Activated B cell treated with CpG ODN at 0.5 μM for 24 hours (primary cell): ENCODE measurements at regions not wholly inside any gene's neighbourhood (a gene's known extent, or its start where the extent isn't known, plus 50 kb on each side); places are given as distances from the start of the nearest gene placed in this dataset.

Source experiments
- ATAC-seq: fragments of 200-7000 bp; cut with Tn5 transposase; one replicate; pipeline ENCODE4 v1.10.0; 2021; ENCODE audit warnings: low read depth, mild to moderate bottlenecking, moderate library complexity
- CTCF ChIA-PET: fragments of 350-600 bp; sonication (Branson Sonifier 250); formaldehyde crosslinking; loops from one replicate; lab custom pipeline; 2021; ENCODE audit warnings: antibody characterized with exemption; lab: Charles Lee
- POLR2A ChIA-PET: fragments of 350-600 bp; sonication (Branson Sonifier 250); formaldehyde crosslinking; loops from one replicate; lab custom pipeline; 2021; ENCODE audit warnings: antibody characterized with exemption; lab: Charles Lee
- DNase-seq: peaks from one replicate; pipeline ENCODE4 v3.0.0; 2022
- H3K27ac Mint-ChIP-seq: one replicate; pipeline ENCODE4 v1.8.0; 2020; ENCODE audit warnings: mixed read lengths
- H3K27me3 Mint-ChIP-seq: one replicate; pipeline ENCODE4 v1.8.0; 2021; ENCODE audit warnings: mixed read lengths
- H3K36me3 Mint-ChIP-seq: one replicate; pipeline ENCODE4 v1.8.0; 2021; ENCODE audit warnings: low read depth, mixed read lengths
- H3K4me1 Mint-ChIP-seq: one replicate; pipeline ENCODE4 v1.8.0; 2021; ENCODE audit warnings: mixed read lengths
- H3K4me3 Mint-ChIP-seq: one replicate; pipeline ENCODE4 v1.8.0; 2020; ENCODE audit warnings: mild to moderate bottlenecking, mixed read lengths
- H3K9me3 Mint-ChIP-seq: one replicate; pipeline ENCODE4 v1.8.0; 2020; ENCODE audit warnings: mixed read lengths
- CTCF ChIP-seq: fragments of 200-600 bp; IDR thresholded peaks from one replicate; pipeline ENCODE4 v1.8.0; 2022; ENCODE audit warnings: antibody characterized with exemption, mild to moderate bottlenecking
- intact Hi-C: fragments of 100-400 bp; cut with micrococcal nuclease; formaldehyde crosslinking; loops from one replicate; pipeline ENCODE4 v1.15.1; 2024

DNA sequence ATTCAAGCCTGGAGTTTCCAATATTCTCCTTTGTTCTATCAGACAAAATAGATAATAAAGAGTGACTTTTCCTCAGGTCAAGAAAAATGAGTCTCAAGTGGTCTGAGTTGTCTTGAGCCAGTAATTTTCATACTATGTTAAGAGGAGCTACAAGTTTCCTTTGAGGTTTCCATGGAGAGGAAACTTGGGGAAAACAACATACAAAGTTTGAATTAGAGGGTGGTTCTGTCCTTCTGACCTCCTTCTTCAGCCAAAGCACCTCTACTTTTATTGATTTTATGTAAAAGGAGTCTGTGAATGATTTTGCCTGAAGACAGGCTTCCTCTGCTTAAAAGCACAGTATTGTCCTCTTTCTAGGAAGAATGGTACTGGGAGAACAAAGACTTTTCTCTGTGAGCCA, 497.2 kb upstream of the PKN2 start:
- ATAC-seq (no peak), DNase-seq (no peak)
- Mint-ChIP-seq H3K9me3 (peaks cover 3% of the 10 kb centered on the region), H3K27me3 (no peaks in the 10 kb centered on the region), H3K4me3 (no peak overlapping the region), H3K4me1 (peaks cover 38% of the 10 kb centered on the region), H3K36me3 (no peaks in the 10 kb centered on the region), H3K27ac (no peak overlapping the region)
- POLR2A ChIA-PET: no interaction called here
- TF ChIP-seq CTCF: no peak
- intact Hi-C loops: loop anchor here (10.0 kb wide), 1 partner anchor 1052 kb away; no protein-coding TSS in a partner anchor
- CTCF ChIA-PET: no interaction called here

GRCh38 chr1:88188038-88188437, 496.0 kb upstream of the PKN2 start:
- TF ChIP-seq CTCF: no peak
- Mint-ChIP-seq H3K27ac (no peak overlapping the region), H3K36me3 (no peaks in the 10 kb centered on the region), H3K4me3 (no peak overlapping the region), H3K27me3 (no peaks in the 10 kb centered on the region), H3K9me3 (peaks cover 3% of the 10 kb centered on the region), H3K4me1 (peaks cover 50% of the 10 kb centered on the region)
- ChIA-PET POLR2A (no interaction called here), CTCF (interaction anchor here (0.7 kb wide), 1 partner anchor 7 kb away, joined by 4 read pairs; no protein-coding TSS in a partner anchor)
- intact Hi-C loops: loop anchor here (10.0 kb wide), 1 partner anchor 1053 kb away; no protein-coding TSS in a partner anchor
- ATAC-seq: no peak
- no peak for DNase-seq

- intact Hi-C loops: loop anchor here (10.0 kb wide), 1 partner anchor 1055 kb away; no protein-coding TSS in a partner anchor
- peak overlapping the region; percentile 36 for H3K4me3 Mint-ChIP-seq
- H3K36me3 Mint-ChIP-seq: no peaks in the 10 kb centered on the region
- H3K9me3 Mint-ChIP-seq: peaks cover 3% of the 10 kb centered on the region
- DNase-seq (no peak), ATAC-seq (no peak)
- peaks cover 51% of the 10 kb centered on the region for H3K4me1 Mint-ChIP-seq
- ChIA-PET POLR2A (interaction anchor here (0.6 kb wide), 1 partner anchor 495 kb away, joined by 5 read pairs; the partner anchor contains the start of gene PKN2), CTCF (no interaction called here)
- H3K27ac Mint-ChIP-seq: peak overlapping the region; percentile 52
- TF ChIP-seq CTCF: no peak
- H3K27me3 Mint-ChIP-seq: no peaks in the 10 kb centered on the region
Observed at GRCh38 chr1:88189525-88189924, 494.5 kb upstream of the PKN2 start.

GRCh38 chr1:88191917-88192316, 492.2 kb upstream of the PKN2 start:
- ATAC-seq: peak; percentile 89
- intact Hi-C loops: no loop called here
- H3K36me3 Mint-ChIP-seq: no peaks in the 10 kb centered on the region
- peak overlapping the region; percentile 92 for H3K27ac Mint-ChIP-seq
- TF ChIP-seq CTCF: no peak
- no peaks in the 10 kb centered on the region for H3K27me3 Mint-ChIP-seq
- POLR2A ChIA-PET: no interaction called here
- DNase-seq: no peak
- H3K4me3 Mint-ChIP-seq: peak overlapping the region; percentile 69
- H3K9me3 Mint-ChIP-seq: peaks cover 3% of the 10 kb centered on the region
- CTCF ChIA-PET: interaction anchor here (1.0 to 1.7 kb wide), 2 partner anchors 11 to 866 kb away, joined by 3 to 22 read pairs; no protein-coding TSS in a partner anchor
- peaks cover 51% of the 10 kb centered on the region for H3K4me1 Mint-ChIP-seq

- Mint-ChIP-seq H3K4me3 (no peak overlapping the region), H3K27me3 (no peaks in the 10 kb centered on the region), H3K4me1 (peaks cover 36% of the 10 kb centered on the region), H3K36me3 (no peaks in the 10 kb centered on the region), H3K9me3 (peaks cover 3% of the 10 kb centered on the region), H3K27ac (no peak overlapping the region)
- POLR2A ChIA-PET: no interaction called here
- DNase-seq (no peak), ATAC-seq (no peak)
- CTCF ChIA-PET: interaction anchor here (1.1 to 1.4 kb wide), 2 partner anchors 14 to 16 kb away, joined by 3 to 5 read pairs; no protein-coding TSS in a partner anchor
- intact Hi-C loops: no loop called here
- no peak for TF ChIP-seq CTCF
Observed at GRCh38 chr1:88194542-88194941, 489.5 kb upstream of the PKN2 start.
